K562 (cell line): ENCODE measurements at regions not wholly inside any gene's neighbourhood (a gene's known extent, or its start where the extent isn't known, plus 50 kb on each side); places are given as distances from the start of the nearest gene placed in this dataset.

Experiments
- ATAC-seq: fragments of 200-7000 bp; cut with Tn5 transposase; 3 replicates; pipeline ENCODE4 v1.9.1; 2020; ENCODE audit warnings: moderate library complexity
- BruUV-seq: library from RNA; stranded (reverse); fragments of 400-500 nt; replicated peaks from 2 replicates; lab custom pipeline; 2021; lab: Mats Ljungman, UMichigan
- CTCF ChIA-PET: fragments of 300-600 bp; formaldehyde crosslinking; extraction: SDS; loops from one replicate; lab custom pipeline; 2021; ENCODE audit warnings: low intra/inter-chr PET ratio; lab: Yijun Ruan, JAX
- POLR2A ChIA-PET: fragments of 300-600, 350-650 bp; sonication (Branson Sonifier 250); formaldehyde crosslinking; extraction: SDS; loops from one replicate; lab custom pipeline; 2021; ENCODE audit warnings: antibody characterized with exemption, inconsistent platforms; lab: Yijun Ruan, JAX
- DNase-seq, 4 experiments: peaks; one replicate each; pipeline versions ENCODE4 v3.0.0 to v3.0.0-alpha.2; 2011 to 2018; ENCODE audit warnings: low spot score in 3 of 4, mixed read lengths in 3 of 4; ENCODE audit errors: extremely low read depth in 1 of 4
- FAIRE-seq: peaks from 2 replicates; lab custom pipeline; 2011; peaks lifted over from hg19 to GRCh38; lab: Jason Lieb, UNC
- H2AFZ ChIP-seq: 2 replicates; pipeline ENCODE4 v1.6.0; 2011; ENCODE audit warnings: low read depth, low read length, control low read depth, inconsistent platforms
- H3K27ac ChIP-seq: fragments of 200-600 bp; 3 replicates; pipeline ENCODE4 v1.8.0; 2011; ENCODE audit warnings: low read depth, mild to moderate bottlenecking, control low read depth, inconsistent platforms, low read length, moderate library complexity, mixed read lengths; ENCODE audit errors: extremely low read depth
- H3K27me3 ChIP-seq, 2 experiments: fragments of 300-600 bp in 1 of 2; 2 replicates in 1 of 2; 3 replicates in 1 of 2; pipeline versions ENCODE4 v1.6.0 to v1.8.0; 2011; ENCODE audit warnings: inconsistent platforms in 2 of 2, low read length in 2 of 2, mild to moderate bottlenecking in 1 of 2, mixed read lengths in 1 of 2, moderate library complexity in 1 of 2; ENCODE audit not compliant: control insufficient read depth in 2 of 2, insufficient read depth in 2 of 2
- H3K36me3 ChIP-seq: fragments of 300-600 bp; 3 replicates; pipeline ENCODE4 v1.8.0; 2011; ENCODE audit warnings: mild to moderate bottlenecking, low read length, inconsistent platforms; ENCODE audit not compliant: control insufficient read depth, insufficient read depth
- H3K4me1 ChIP-seq, 2 experiments: fragments of 200-600 bp in 1 of 2; replicated peaks in 1 of 2; 2 replicates in 1 of 2; 3 replicates in 1 of 2; pipeline versions ENCODE4 v1.5.1 to v1.8.0; 2011; ENCODE audit warnings: inconsistent platforms in 2 of 2, low read length in 2 of 2, mild to moderate bottlenecking in 1 of 2, mixed read lengths in 1 of 2, moderate library complexity in 1 of 2; ENCODE audit not compliant: control insufficient read depth in 2 of 2, insufficient read depth in 2 of 2
- H3K4me2 ChIP-seq: 2 replicates; pipeline ENCODE4 v1.6.1; 2011; ENCODE audit warnings: low read length, control low read depth, inconsistent platforms, mixed read lengths; ENCODE audit not compliant: insufficient read depth
- H3K4me3 ChIP-seq: fragments of 200-600 bp; sonication (generic), shearing (Covaris generic); 2 replicates; pipeline ENCODE4 v1.5.1; 2016; ENCODE audit warnings: control low read depth, inconsistent platforms
- H3K79me2 ChIP-seq: fragments of 200-600 bp; 3 replicates; pipeline ENCODE4 v1.8.0; 2011; ENCODE audit warnings: low read length, inconsistent platforms; ENCODE audit not compliant: control insufficient read depth, insufficient read depth
- H3K9ac ChIP-seq, 2 experiments: 2 replicates each; pipeline versions ENCODE4 v1.6.0 to v1.6.1; 2011; ENCODE audit warnings: low read depth in 2 of 2, low read length in 2 of 2, control low read depth in 1 of 2, inconsistent platforms in 1 of 2, mild to moderate bottlenecking in 1 of 2, mixed read lengths in 1 of 2; ENCODE audit not compliant: insufficient read depth in 1 of 2
- H3K9me1 ChIP-seq: one replicate; pipeline ENCODE4 v1.6.0; 2011; ENCODE audit warnings: inconsistent platforms, mild to moderate bottlenecking, low read length, moderate library complexity; ENCODE audit not compliant: control insufficient read depth, insufficient read depth
- H3K9me3 ChIP-seq: replicated peaks from 2 replicates; pipeline ENCODE4 v1.5.1; 2011; ENCODE audit warnings: low read depth, low read length, inconsistent platforms; ENCODE audit not compliant: control insufficient read depth, insufficient read depth
- H4K20me1 ChIP-seq: replicated peaks from 2 replicates; pipeline ENCODE4 v1.6.1; 2011; ENCODE audit warnings: low read length, inconsistent platforms, mixed read lengths; ENCODE audit not compliant: control insufficient read depth, insufficient read depth
- EHMT2 ChIP-seq: fragments of 450-650 bp; IDR thresholded peaks from 2 replicates; pipeline ENCODE4 v1.6.1; 2018; ENCODE audit warnings: antibody characterized with exemption
- MAZ ChIP-seq, 2 experiments: fragments of 450-650 bp in 1 of 2; sonication (generic) in 1 of 2; formaldehyde crosslinking; IDR thresholded peaks in 1 of 2; conservative IDR thresholded peaks in 1 of 2; 2 replicates each; pipeline versions ENCODE4 v1.4.0 to v1.5.0; 2020; ENCODE audit warnings: mild to moderate bottlenecking in 1 of 2, missing genetic modification reagents in 1 of 2
- REST ChIP-seq, 2 experiments: fragments of 450-650 bp; formaldehyde crosslinking in 1 of 2; IDR thresholded peaks; 2 replicates each; pipeline versions ENCODE4 v1.4.0 to v1.6.1; 2014 to 2020; ENCODE audit warnings: mild to moderate bottlenecking in 2 of 2, borderline replicate concordance in 1 of 2, low read depth in 1 of 2
- SIN3B ChIP-seq: fragments of 450-650 bp; IDR thresholded peaks from 2 replicates; pipeline ENCODE4 v1.6.1; 2017; ENCODE audit warnings: low read depth, mild to moderate bottlenecking, moderate library complexity
- TAL1 ChIP-seq: fragments of 450-650 bp; IDR thresholded peaks from 2 replicates; pipeline ENCODE4 v1.6.1; 2016; ENCODE audit warnings: mild to moderate bottlenecking
- ZBTB12 ChIP-seq: fragments of 250-450 bp; sonication (Bioruptor Pico); IDR thresholded peaks from 2 replicates; pipeline ENCODE4 v1.4.0; 2020
- WGBS: fragments of 100-300 bp; shearing (Covaris generic); methylation state at CpG from one replicate; pipeline ENCODE4 v1.1.6; 2016; ENCODE audit warnings: low coverage, mixed read lengths; ENCODE audit not compliant: insufficient coverage; ENCODE audit errors: missing lambda C conversion rate; 5-methylcytosine and 5-hydroxymethylcytosine counted together
- in situ Hi-C: fragments of 300-500 bp; cut with MboI; formaldehyde crosslinking; loops from 4 replicates; pipeline ENCODE4 v1.15.0; 2018; ENCODE audit warnings: inconsistent platforms, mixed read lengths
- intact Hi-C: fragments of 100-400 bp; cut with micrococcal nuclease; formaldehyde crosslinking; loops from 2 replicates; pipeline ENCODE4 v1.14.2; 2022

GRCh38 chr17:45656527-45657181 is 127.5 kb upstream of the CRHR1 start (continued):
- TF ChIP-seq ZBTB12 (CRISPR knock-in tag) (no peak), SIN3B (no peak)

GRCh38 chr17:45660474-45660873 is 123.6 kb upstream of the CRHR1 start:
- Histone ChIP-seq H3K9me3 (no peaks in the 10 kb centered on the region), H3K27me3 (peaks cover 16 to 49% of the 10 kb centered on the region in 2 experiments), H3K4me1 (no peaks in the 10 kb centered on the region), H3K4me3 (no peak overlapping the region), H3K36me3 (no peaks in the 10 kb centered on the region), H2AFZ (no peak overlapping the region), H4K20me1 (no peaks in the 10 kb centered on the region), H3K79me2 (no peaks in the 10 kb centered on the region), H3K9me1 (no peaks in the 10 kb centered on the region), H3K9ac (no peak overlapping the region), H3K27ac (no peak overlapping the region), H3K4me2 (no peak overlapping the region)
- ChIA-PET POLR2A (no interaction called here), CTCF (no interaction called here)
- FAIRE-seq (no peak), DNase-seq (no peak), ATAC-seq (no peak)
- intact Hi-C loops (no loop called here), in situ Hi-C loops (no loop called here)
- 2% methylated on average over 4 of the region's 4 CpGs for WGBS
- no TSS peak for BruUV-seq
- TF ChIP-seq MAZ (CRISPR knock-in tag; conservative IDR thresholded peaks at IDR 0.05 in 1 of 2, IDR thresholded peaks at IDR 0.05 in 1 of 2) (no peak), TAL1 (no peak), REST (IDR thresholded peaks at IDR 0.05; ENCODE audit: borderline replicate concordance) (peak; percentile 79), REST (CRISPR knock-in tag; IDR thresholded peaks at IDR 0.05; ENCODE audit: low read depth) (no peak), EHMT2 (peak; percentile 40; the same call in 1 of the 2 replicates)
